Choroid plexus epithelial cell (primary cell): ENCODE measurements at regions not wholly inside any gene's neighbourhood (a gene's known extent, or its start where the extent isn't known, plus 50 kb on each side); places are given as distances from the start of the nearest gene placed in this dataset.

Experiments used
- DNase-seq: peaks from one replicate; pipeline ENCODE4 v3.0.0-alpha.2; 2010; ENCODE audit warnings: low read depth
- H3K4me3 ChIP-seq: 2 replicates; pipeline ENCODE4 v1.5.1; 2011; ENCODE audit warnings: low read depth, mild to moderate bottlenecking, control low read depth, low read length, moderate library complexity
- TF ChIP-seq, protein P1 (sequence below): conservative IDR thresholded peaks from 2 replicates; pipeline ENCODE4 v1.5.1; 2011; ENCODE audit warnings: low read depth, mild to moderate bottlenecking, control low read depth, inconsistent platforms, low read length, moderate library complexity

DNA sequence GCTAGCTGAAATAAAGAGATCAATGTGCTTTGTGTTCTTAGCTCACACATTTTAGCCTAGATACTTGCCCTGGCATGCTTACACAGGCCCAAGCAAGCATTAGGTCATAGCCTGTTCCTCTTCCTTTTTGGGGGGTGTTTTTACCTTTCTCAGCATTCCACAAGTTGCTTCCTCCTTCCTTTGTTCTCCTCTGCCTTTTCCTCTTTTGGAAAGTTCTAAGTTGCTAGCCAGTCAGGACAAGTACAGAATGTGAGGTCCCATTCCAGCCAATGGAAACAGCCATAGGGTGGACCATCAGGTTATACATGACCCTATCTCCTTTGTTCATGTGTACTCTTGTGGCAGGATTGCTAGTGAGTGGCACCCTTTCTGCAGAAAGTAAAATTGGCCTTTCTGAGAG, 154.9 kb downstream of the RASSF9 start:
- H3K4me3 ChIP-seq, result no peak overlapping the region
- TF ChIP-seq, protein P1, sequence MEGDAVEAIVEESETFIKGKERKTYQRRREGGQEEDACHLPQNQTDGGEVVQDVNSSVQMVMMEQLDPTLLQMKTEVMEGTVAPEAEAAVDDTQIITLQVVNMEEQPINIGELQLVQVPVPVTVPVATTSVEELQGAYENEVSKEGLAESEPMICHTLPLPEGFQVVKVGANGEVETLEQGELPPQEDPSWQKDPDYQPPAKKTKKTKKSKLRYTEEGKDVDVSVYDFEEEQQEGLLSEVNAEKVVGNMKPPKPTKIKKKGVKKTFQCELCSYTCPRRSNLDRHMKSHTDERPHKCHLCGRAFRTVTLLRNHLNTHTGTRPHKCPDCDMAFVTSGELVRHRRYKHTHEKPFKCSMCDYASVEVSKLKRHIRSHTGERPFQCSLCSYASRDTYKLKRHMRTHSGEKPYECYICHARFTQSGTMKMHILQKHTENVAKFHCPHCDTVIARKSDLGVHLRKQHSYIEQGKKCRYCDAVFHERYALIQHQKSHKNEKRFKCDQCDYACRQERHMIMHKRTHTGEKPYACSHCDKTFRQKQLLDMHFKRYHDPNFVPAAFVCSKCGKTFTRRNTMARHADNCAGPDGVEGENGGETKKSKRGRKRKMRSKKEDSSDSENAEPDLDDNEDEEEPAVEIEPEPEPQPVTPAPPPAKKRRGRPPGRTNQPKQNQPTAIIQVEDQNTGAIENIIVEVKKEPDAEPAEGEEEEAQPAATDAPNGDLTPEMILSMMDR, result no peak
- DNase-seq, result no peak

DNA sequence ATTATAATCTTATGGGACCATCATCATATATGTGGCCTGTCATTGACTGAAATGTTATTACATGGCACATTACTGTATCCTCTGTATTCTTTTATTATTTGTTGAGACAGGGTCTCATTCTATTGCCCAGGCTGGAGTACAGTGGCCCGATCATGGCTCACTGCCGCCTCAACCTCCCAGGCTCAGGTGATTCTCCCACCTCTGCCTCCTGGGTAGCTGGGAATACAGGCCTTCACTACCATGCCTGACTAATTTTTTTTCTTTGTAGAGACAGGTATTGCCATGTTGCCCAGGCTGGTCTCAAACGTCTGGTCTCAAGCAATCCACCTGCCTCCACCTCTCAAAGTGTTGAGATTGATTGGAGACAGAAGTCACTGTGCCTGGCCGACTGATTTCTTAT, 153.2 kb downstream of the RASSF9 start:
- no peak overlapping the region for H3K4me3 ChIP-seq
- TF ChIP-seq, protein P1, result no peak
- no peak for DNase-seq

DNA sequence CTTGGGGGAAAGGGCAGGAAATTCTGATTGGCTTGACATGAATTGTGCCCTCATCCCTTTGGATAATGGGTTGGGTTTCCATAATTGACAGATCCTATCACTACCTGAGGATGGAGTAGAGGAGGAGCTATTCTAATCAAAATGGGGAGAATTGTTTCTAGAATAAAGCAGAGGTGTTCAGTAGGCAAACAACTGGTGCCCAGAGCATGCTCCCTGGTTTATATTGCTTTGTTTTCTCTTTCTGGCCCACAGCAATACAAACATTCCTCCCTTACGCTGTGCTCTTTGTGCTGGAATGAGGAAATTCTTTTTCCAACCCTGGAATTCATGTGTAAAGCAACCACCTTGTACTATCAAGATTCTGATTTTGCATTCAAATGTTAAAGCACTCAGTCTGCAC, 147.4 kb downstream of the RASSF9 start:
- peak; percentile 39 for DNase-seq
- H3K4me3 ChIP-seq, result no peak overlapping the region
- TF ChIP-seq, protein P1, result no peak

DNA sequence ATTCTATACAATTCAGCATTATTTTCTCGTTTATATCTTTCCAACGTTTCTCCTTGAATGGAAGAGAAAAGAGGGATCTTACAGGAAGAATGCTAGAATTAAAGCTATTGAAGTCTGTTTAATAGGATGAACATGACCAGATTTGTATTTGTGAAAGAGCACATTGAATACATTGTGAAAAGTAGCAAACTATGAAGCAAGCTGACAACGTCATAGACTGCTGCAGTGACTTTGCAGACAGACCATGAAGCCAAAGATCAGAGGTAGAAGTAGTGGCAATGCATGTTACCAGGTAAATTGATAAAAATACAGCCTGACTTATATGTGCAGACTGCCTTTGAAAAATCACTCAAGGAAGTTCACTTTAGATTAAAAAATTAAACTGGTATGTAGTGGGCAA, 146.1 kb downstream of the RASSF9 start:
- TF ChIP-seq, protein P1, result no peak
- H3K4me3 ChIP-seq, result no peak overlapping the region
- DNase-seq, result no peak

DNA sequence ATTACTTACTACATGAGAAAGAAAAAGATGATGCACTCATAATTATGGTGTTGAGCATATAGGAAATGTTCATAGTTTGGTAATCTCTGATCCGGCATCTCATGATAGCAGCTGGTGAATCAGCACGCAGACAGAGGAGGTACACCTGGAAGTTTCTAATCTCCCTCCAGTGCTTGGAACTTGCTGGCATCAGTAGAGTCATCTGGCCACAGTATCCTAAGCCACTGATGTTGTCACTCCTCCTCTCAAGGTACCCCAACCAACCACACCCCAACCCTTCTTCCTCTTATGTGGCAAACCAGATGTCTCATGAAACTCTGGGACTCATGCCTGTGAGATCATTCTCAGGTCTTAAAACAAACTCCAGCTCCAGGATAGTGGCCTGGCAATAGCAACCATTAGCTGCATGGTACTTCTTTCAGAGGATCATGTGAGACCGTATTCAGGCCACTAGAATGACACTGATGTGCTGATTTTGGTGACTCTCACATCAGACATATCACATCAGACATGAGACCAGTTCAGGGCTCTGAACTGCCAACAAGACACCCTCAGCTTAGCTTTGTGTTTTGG, 143.0 kb downstream of the RASSF9 start:
- no peak for DNase-seq
- TF ChIP-seq, protein P1, result no peak
- no peak overlapping the region for H3K4me3 ChIP-seq

DNA sequence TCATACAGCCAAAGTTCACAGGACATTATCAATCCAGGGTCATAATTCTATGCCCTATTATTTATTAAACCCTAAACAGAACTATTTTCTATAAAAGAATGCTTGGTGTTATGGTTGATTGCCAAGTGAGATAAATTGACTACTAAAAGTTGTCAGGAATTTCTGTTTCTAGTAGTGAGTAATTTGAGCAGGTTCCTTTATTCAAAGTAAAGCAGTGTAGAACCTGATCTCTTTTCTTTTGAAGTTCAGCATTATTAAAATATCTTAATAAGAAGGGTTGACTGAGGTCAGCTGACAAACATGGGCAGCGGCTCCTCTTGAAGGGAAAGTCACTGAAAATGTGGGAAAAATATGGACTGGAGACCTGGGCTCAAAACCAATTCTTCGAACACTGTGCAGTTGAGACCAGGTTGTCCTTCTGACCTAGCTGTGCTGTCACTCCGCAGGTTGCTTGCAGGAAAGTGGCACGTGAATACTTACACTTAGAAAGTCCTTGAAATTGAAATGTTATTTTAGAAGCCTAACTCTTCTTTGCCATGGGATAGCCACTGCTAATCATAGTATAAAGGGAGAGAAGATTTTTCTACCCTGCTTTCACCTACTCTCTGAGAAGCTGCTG, 141.0 kb downstream of the RASSF9 start:
- TF ChIP-seq, protein P1, result no peak
- no peak for DNase-seq
- H3K4me3 ChIP-seq, result no peak overlapping the region

DNA sequence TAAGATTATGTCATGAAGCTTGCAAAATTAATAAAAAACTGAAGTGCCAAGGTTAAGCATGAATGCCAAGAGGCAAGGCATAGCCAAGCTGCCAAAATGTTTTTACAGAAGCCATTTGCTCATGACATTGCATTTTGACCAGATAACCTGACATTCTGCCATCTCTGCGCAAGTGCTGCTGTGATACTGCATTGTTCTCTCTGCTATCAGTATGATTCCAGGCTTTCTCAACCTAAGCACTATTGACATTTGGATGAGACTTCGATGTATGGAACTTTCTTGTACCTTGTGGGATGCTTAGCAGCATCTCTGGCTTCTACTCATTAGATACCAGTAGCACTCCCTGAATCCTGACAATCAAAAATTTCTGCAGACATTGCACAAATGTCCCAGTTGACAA, 139.2 kb downstream of the RASSF9 start:
- DNase-seq, result no peak
- TF ChIP-seq, protein P1, result no peak
- H3K4me3 ChIP-seq, result no peak overlapping the region
